ENCODE measurements at regions not wholly inside any gene's neighbourhood (a gene's known extent, or its start where the extent isn't known, plus 50 kb on each side); places are given as distances from the start of the nearest gene placed in this dataset.

DNA sequence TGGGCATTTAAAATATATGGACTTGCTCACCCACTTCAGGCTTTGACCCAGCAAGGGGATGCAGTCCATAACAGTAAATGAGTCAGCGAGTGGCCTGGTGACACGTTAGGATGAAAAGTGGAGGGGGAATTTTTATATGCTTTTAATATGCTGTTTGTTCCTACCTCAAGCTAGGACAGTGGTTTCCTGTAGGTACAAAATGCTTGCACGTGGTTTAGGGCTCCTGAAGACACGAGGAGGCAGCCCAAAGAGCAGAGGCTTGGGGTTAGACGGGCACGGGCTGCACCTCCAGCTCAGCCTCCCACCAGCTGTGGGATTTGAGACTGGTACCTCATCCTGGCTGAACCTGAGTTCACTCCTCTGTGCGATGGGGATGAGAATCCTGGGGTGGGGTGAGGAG lies 306.2 kb upstream of the CXCR4 start:
- peak overlapping the region; percentile 77 for H3K4me3 Mint-ChIP-seq (ENCODE audit: low read depth, unreplicated experiment)
- CTCF ChIA-PET, result no interaction called here
- no peak overlapping the region for H3K27ac Mint-ChIP-seq (ENCODE audit: unreplicated experiment)
- H3K36me3 Mint-ChIP-seq (ENCODE audit: insufficient read depth, unreplicated experiment), result peaks cover 6% of the 10 kb centered on the region
- no peaks in the 10 kb centered on the region for H3K9me3 Mint-ChIP-seq (ENCODE audit: low read depth, unreplicated experiment)
- DNase-seq, result no peak
- BruUV-seq (replicated peaks), result no TSS peak
- TF ChIP-seq, protein P1, sequence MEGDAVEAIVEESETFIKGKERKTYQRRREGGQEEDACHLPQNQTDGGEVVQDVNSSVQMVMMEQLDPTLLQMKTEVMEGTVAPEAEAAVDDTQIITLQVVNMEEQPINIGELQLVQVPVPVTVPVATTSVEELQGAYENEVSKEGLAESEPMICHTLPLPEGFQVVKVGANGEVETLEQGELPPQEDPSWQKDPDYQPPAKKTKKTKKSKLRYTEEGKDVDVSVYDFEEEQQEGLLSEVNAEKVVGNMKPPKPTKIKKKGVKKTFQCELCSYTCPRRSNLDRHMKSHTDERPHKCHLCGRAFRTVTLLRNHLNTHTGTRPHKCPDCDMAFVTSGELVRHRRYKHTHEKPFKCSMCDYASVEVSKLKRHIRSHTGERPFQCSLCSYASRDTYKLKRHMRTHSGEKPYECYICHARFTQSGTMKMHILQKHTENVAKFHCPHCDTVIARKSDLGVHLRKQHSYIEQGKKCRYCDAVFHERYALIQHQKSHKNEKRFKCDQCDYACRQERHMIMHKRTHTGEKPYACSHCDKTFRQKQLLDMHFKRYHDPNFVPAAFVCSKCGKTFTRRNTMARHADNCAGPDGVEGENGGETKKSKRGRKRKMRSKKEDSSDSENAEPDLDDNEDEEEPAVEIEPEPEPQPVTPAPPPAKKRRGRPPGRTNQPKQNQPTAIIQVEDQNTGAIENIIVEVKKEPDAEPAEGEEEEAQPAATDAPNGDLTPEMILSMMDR (IDR thresholded peaks at IDR 0.05; ENCODE audit: unreplicated experiment), result no peak
- intact Hi-C loops (cut with micrococcal nuclease; ENCODE audit: unreplicated experiment), result loop anchor here (10.0 kb wide), 2 partner anchors 311 to 751 kb away; no protein-coding TSS in a partner anchor
- peaks cover 36% of the 10 kb centered on the region for H3K27me3 Mint-ChIP-seq (ENCODE audit: unreplicated experiment)
- peaks cover 9% of the 10 kb centered on the region for H3K4me1 Mint-ChIP-seq (ENCODE audit: low read depth, unreplicated experiment)

GRCh38 chr2:136423516-136423996 lies 305.6 kb upstream of the CXCR4 start:
- Mint-ChIP-seq H3K36me3 (ENCODE audit: insufficient read depth, unreplicated experiment) (peaks cover 6% of the 10 kb centered on the region), H3K4me3 (ENCODE audit: low read depth, unreplicated experiment) (peak overlapping the region; percentile 77), H3K27me3 (ENCODE audit: unreplicated experiment) (peaks cover 36% of the 10 kb centered on the region), H3K4me1 (ENCODE audit: low read depth, unreplicated experiment) (peaks cover 9% of the 10 kb centered on the region), H3K27ac (ENCODE audit: unreplicated experiment) (no peak overlapping the region), H3K9me3 (ENCODE audit: low read depth, unreplicated experiment) (no peaks in the 10 kb centered on the region)
- intact Hi-C loops (cut with micrococcal nuclease; ENCODE audit: unreplicated experiment), result loop anchor here (2.0 to 10.0 kb wide), 3 partner anchors 311 to 1415 kb away; no protein-coding TSS in a partner anchor
- DNase-seq, result peak; percentile 82
- CTCF ChIA-PET, result interaction anchor here (1.0 kb wide), 1 partner anchor 24 kb away, joined by 3 read pairs; no protein-coding TSS in a partner anchor
- TF ChIP-seq, protein P1 (IDR thresholded peaks at IDR 0.05; ENCODE audit: unreplicated experiment), result peak; percentile 91
- no TSS peak for BruUV-seq (replicated peaks)

GRCh38 chr2:136422512-136422911 lies 304.6 kb upstream of the CXCR4 start:
- TF ChIP-seq, protein P1 (IDR thresholded peaks at IDR 0.05; ENCODE audit: unreplicated experiment), result no peak
- Mint-ChIP-seq H3K9me3 (ENCODE audit: low read depth, unreplicated experiment) (no peaks in the 10 kb centered on the region), H3K27me3 (ENCODE audit: unreplicated experiment) (peaks cover 36% of the 10 kb centered on the region), H3K4me3 (ENCODE audit: low read depth, unreplicated experiment) (no peak overlapping the region), H3K27ac (ENCODE audit: unreplicated experiment) (no peak overlapping the region), H3K4me1 (ENCODE audit: low read depth, unreplicated experiment) (peaks cover 9% of the 10 kb centered on the region), H3K36me3 (ENCODE audit: insufficient read depth, unreplicated experiment) (peaks cover 6% of the 10 kb centered on the region)
- CTCF ChIA-PET, result interaction anchor here (1.0 kb wide), 1 partner anchor 23 kb away, joined by 3 read pairs; no protein-coding TSS in a partner anchor
- intact Hi-C loops (cut with micrococcal nuclease; ENCODE audit: unreplicated experiment), result loop anchor here (2.0 to 10.0 kb wide), 3 partner anchors 312 to 1416 kb away; no protein-coding TSS in a partner anchor
- BruUV-seq (replicated peaks), result no TSS peak
- no peak for DNase-seq

- DNase-seq, result no peak
- Mint-ChIP-seq H3K9me3 (ENCODE audit: low read depth, unreplicated experiment) (no peaks in the 10 kb centered on the region), H3K4me1 (ENCODE audit: low read depth, unreplicated experiment) (peaks cover 9% of the 10 kb centered on the region), H3K27ac (ENCODE audit: unreplicated experiment) (no peak overlapping the region), H3K27me3 (ENCODE audit: unreplicated experiment) (peaks cover 22% of the 10 kb centered on the region), H3K4me3 (ENCODE audit: low read depth, unreplicated experiment) (no peak overlapping the region), H3K36me3 (ENCODE audit: insufficient read depth, unreplicated experiment) (peaks cover 6% of the 10 kb centered on the region)
- CTCF ChIA-PET, result no interaction called here
- intact Hi-C loops (cut with micrococcal nuclease; ENCODE audit: unreplicated experiment), result loop anchor here (10.0 kb wide), 2 partner anchors 314 to 754 kb away; no protein-coding TSS in a partner anchor
- TF ChIP-seq, protein P1 (IDR thresholded peaks at IDR 0.05; ENCODE audit: unreplicated experiment), result no peak
- no TSS peak for BruUV-seq (replicated peaks)
Observed at GRCh38 chr2:136420346-136420745, 302.4 kb upstream of the CXCR4 start.
